H1 (cell line): ENCODE measurements at regions not wholly inside any gene's neighbourhood (a gene's known extent, or its start where the extent isn't known, plus 50 kb on each side); places are given as distances from the start of the nearest gene placed in this dataset.

Experiments used
- CTBP2 ChIP-seq: IDR thresholded peaks from 2 replicates; pipeline ENCODE4 v1.7.0; 2011; ENCODE audit warnings: borderline replicate concordance, mild to moderate bottlenecking, moderate library complexity, mixed read lengths, low read length; ENCODE audit not compliant: insufficient read depth, insufficient read length
- RBBP5 ChIP-seq: IDR thresholded peaks from 2 replicates; pipeline ENCODE4 v1.7.1; 2012; ENCODE audit warnings: low read depth, mild to moderate bottlenecking, inconsistent platforms, low read length, moderate library complexity, borderline replicate concordance
- RFX5 ChIP-seq: IDR thresholded peaks from 2 replicates; pipeline ENCODE4 v1.6.1; 2011; ENCODE audit warnings: low read depth, low read length, improper control_type of control experiment, borderline replicate concordance

- no peak for TF ChIP-seq CTBP2
- TF ChIP-seq RBBP5 = no peak
- no peak for TF ChIP-seq RFX5
- TF ChIP-seq, all 59 proteins: peak for 0
Measured at GRCh38 chr2:226474131-226474530, 325.5 kb downstream of the IRS1 start (continued).
